Pancreas (tissue), 10 donors: ENCODE measurements at regions not wholly inside any gene's neighbourhood (a gene's known extent, or its start where the extent isn't known, plus 50 kb on each side); places are given as distances from the start of the nearest gene placed in this dataset.

Source experiments
- ATAC-seq, 4 donors: fragments of 200-7000 bp; cut with Tn5 transposase; one replicate each; pipeline versions ENCODE4 v1.8.0 to v1.9.1; 2020; ENCODE audit warnings: mild to moderate bottlenecking in 4 of 4, moderate library complexity in 4 of 4
- DNase-seq, 6 donors: peaks; one replicate each; pipeline ENCODE4 v3.0.0-alpha.2; 2020
- FAIRE-seq: peaks from 2 replicates; lab custom pipeline; 2012; peaks lifted over from hg19 to GRCh38; lab: Jason Lieb, UNC
- H3K27ac ChIP-seq, 4 donors: fragments of 200-600 bp; sonication (generic); 1 replicate in 3 of 4; 2 replicates in 1 of 4; pipeline versions ENCODE4 v1.5.0 to v1.8.0; 2020
- H3K27me3 ChIP-seq, 4 donors: fragments of 200-600 bp; one replicate each; pipeline ENCODE4 v1.8.0; 2021
- H3K36me3 ChIP-seq, 3 donors: fragments of 200-600 bp; sonication (generic) in 1 of 3; one replicate each; pipeline versions ENCODE4 v1.5.0 to v1.8.0; 2020 to 2021
- H3K4me1 ChIP-seq, 3 donors: fragments of 200-600 bp; one replicate each; pipeline ENCODE4 v1.8.0; 2021
- H3K4me3 ChIP-seq, 4 donors: fragments of 200-600 bp; sonication (generic) in 2 of 4; one replicate each; pipeline versions ENCODE4 v1.5.0 to v1.8.0; 2020 to 2021
- H3K9me3 ChIP-seq, 4 donors: fragments of 200-600 bp; one replicate each; pipeline ENCODE4 v1.8.0; 2021
- CTCF ChIP-seq, 4 donors: fragments of 200-600 bp; sonication (generic) in 3 of 4; IDR thresholded peaks; one replicate each; pipeline versions ENCODE4 v1.5.0 to v1.8.0; 2021; ENCODE audit warnings: antibody characterized with exemption in 4 of 4
- whole genome bisulfite sequencing, 2 donors: extraction: QIAGEN DNeasy Blood & Tissue Kit; methylation state at CpG; one replicate each; pipeline ENCODE4 v1.1.7; 2013; 5-methylcytosine and 5-hydroxymethylcytosine counted together
- intact Hi-C, 3 donors: fragments of 100-400 bp; cut with DNase I; formaldehyde crosslinking; loops; one replicate each; pipeline versions ENCODE4 v1.11.1 to v1.14.2; 2022
- donor health status: healthy with polysubstance abuse.
- donor health status: DM: no; HTN: no; CAD: no; lungs with moderate emphysema.
- donor health status: DM: no; HTN: no; CAD: no.
- donor health status: control.
- donor health status: control.
- donor health status: Bipolar disorder and iron deficiency.
- donor health status: DM: yes; HTN: yes; CAD: no.
- donor health status: DM: no; HTN: no; CAD: no.
- donor health status: DM: no; HTN: no; CAD: no.
- donor health status: DM: yes; HTN: yes; CAD: no.

GRCh38 chr9:90092508-90092907 is 487.7 kb downstream of the GADD45G start:
- Histone ChIP-seq H3K4me1 (peaks cover 0 to 5% (median 4%) of the 10 kb centered on the region in 3 donors), H3K27ac (no peak overlapping the region), H3K9me3 (no peaks in the 10 kb centered on the region), H3K4me3 (no peak overlapping the region), H3K27me3 (no peaks in the 10 kb centered on the region), H3K36me3 (no peaks in the 10 kb centered on the region)
- ATAC-seq (no peak), FAIRE-seq (no peak), DNase-seq (no peak)
- WGBS, 2 donors = 81 to 88% methylated on average over 4 of the region's 4 CpGs
- TF ChIP-seq CTCF (IDR thresholded peaks at IDR 0.05) = no peak
- intact Hi-C loops = loop anchor here in 2 of 3 donors (10.0 kb wide), 3 partner anchors 58 to 168 kb away; no protein-coding TSS in a partner anchor

DNA sequence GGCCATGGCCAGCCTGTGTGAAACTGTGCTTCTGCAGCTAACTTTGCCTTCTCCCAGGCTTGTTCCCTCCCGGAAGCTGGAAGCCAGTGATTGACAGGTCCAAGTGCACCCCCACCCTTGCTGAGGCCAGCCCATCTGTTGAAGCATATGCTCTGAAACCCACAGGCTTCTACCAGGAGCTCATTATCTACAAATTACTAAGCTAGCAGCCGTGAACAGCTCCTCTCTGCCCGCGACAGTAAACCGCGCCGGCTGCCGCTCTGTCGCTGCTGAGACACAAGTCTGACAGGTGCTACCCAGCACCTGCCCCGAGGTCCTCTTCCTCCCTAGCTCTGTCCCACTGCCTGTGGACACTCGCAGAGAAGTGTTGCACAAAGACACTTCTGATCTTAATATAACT is 490.9 kb downstream of the GADD45G start:
- 18 to 20% methylated on average over 11 of the region's 11 CpGs for WGBS, 2 donors
- H3K9me3 ChIP-seq = no peaks in the 10 kb centered on the region
- peak; percentile 89 to 90 (median 90) for ATAC-seq
- H3K4me1 ChIP-seq = peaks cover 0 to 5% (median 4%) of the 10 kb centered on the region in 3 donors
- H3K27me3 ChIP-seq = no peaks in the 10 kb centered on the region
- no peak for TF ChIP-seq CTCF (IDR thresholded peaks at IDR 0.05)
- no peak overlapping the region for H3K4me3 ChIP-seq
- H3K36me3 ChIP-seq = no peaks in the 10 kb centered on the region
- peak; percentile 75 to 86 (median 79) for DNase-seq
- FAIRE-seq = no peak
- intact Hi-C loops = loop anchor here in 2 of 3 donors (2.0 to 10.0 kb wide), 4 partner anchors 61 to 493 kb away; no protein-coding TSS in a partner anchor
- H3K27ac ChIP-seq = peak overlapping the region in 1 of 4 donors; percentile 40

DNA sequence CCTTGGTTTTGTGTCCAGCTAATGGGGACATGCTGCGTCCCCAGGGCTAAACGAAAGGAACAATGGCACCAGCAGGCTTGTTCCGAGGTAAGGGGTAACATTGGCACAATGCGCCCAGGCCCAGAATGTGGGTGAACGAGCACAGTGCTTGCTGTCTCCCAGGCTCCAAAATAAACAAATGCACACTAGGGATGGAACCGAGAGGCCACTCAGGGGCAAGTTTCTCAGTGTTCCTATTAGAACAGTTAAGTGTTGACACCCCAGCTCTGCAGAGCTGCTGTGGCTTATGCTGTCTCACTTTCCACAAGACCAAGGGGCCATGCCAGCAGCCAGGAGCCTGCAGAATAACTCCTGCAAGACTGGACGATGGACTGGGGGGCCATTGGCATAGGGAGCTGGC is 492.4 kb downstream of the GADD45G start:
- H3K9me3 ChIP-seq = no peaks in the 10 kb centered on the region
- no peak for TF ChIP-seq CTCF (IDR thresholded peaks at IDR 0.05)
- FAIRE-seq (no peak), DNase-seq (no peak), ATAC-seq (no peak)
- no peak overlapping the region for H3K4me3 ChIP-seq
- H3K36me3 ChIP-seq = no peaks in the 10 kb centered on the region
- intact Hi-C loops = loop anchor here in 2 of 3 donors (2.0 to 10.0 kb wide), 4 partner anchors 62 to 494 kb away; no protein-coding TSS in a partner anchor
- WGBS, 2 donors = 92% methylated on average over 7 of the region's 7 CpGs
- no peaks in the 10 kb centered on the region for H3K27me3 ChIP-seq
- peaks cover 0 to 5% (median 4%) of the 10 kb centered on the region in 3 donors for H3K4me1 ChIP-seq
- H3K27ac ChIP-seq = no peak overlapping the region

DNA sequence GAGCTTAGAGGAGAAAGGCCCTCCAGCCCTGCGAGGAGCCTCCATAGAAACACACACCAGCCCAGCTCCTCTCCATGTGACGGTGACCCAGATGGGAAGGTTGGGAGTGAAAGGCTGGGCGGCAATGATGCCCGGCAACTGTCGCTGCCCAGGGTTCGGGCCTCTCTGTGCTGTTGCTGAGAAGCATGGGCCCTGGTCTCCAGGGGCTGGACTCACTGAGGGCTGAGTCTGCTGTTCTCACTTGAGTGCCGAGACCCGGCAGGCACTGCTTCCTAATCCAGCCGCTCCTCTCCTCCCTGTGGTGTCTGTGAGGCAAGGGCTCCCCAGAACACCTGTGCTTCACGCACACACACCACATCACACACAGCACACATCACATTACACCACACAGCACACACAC is 493.6 kb downstream of the GADD45G start:
- H3K27me3 ChIP-seq = no peaks in the 10 kb centered on the region
- DNase-seq (no peak), FAIRE-seq (no peak), ATAC-seq (no peak)
- no peak for TF ChIP-seq CTCF (IDR thresholded peaks at IDR 0.05)
- WGBS, 2 donors = 81 to 88% methylated on average over 10 of the region's 10 CpGs
- H3K27ac ChIP-seq = no peak overlapping the region
- no peak overlapping the region for H3K4me3 ChIP-seq
- no peaks in the 10 kb centered on the region for H3K36me3 ChIP-seq
- peaks cover 0 to 5% (median 4%) of the 10 kb centered on the region in 3 donors for H3K4me1 ChIP-seq
- H3K9me3 ChIP-seq = no peaks in the 10 kb centered on the region
- intact Hi-C loops = loop anchor here in 2 of 3 donors (10.0 kb wide), 3 partner anchors 64 to 174 kb away; no protein-coding TSS in a partner anchor

DNA sequence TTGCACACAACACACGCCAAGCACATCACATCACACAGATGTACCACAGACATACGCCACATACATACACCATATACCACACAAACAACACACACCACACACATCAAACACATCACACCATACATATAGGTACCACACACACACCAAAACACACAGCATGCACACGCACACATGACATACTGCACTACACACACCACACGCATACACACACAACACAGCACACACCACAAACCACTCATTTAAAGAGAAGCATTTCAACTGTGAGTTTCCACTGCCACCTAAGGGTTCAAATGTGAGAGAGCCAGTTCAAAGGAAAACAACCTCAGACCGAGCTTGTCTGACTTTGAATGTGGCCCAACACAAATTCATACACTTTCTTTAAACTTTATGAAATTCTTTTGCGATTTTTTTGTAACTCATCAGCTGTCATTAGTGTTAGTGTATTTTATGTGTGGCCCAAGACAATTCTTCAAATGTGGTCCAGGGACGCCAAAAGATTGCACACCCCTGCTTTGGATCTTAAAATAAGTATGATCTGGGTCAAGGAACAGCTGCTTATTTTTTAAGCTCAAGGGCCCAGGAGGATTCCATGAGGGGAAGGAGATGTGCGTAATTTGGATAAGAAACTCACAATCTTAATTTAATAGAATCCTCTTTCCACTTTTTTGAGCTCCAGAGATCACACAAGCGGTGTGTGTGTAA is 494.6 kb downstream of the GADD45G start:
- Histone ChIP-seq H3K36me3 (no peaks in the 10 kb centered on the region), H3K27me3 (no peaks in the 10 kb centered on the region), H3K4me3 (no peak overlapping the region), H3K9me3 (no peaks in the 10 kb centered on the region), H3K27ac (no peak overlapping the region), H3K4me1 (peaks cover 0 to 5% (median 4%) of the 10 kb centered on the region in 3 donors)
- intact Hi-C loops = loop anchor here in 2 of 3 donors (10.0 kb wide), 3 partner anchors 65 to 175 kb away; no protein-coding TSS in a partner anchor
- peak in 3 of 4 donors; percentile 47 to 59 (median 50) for ATAC-seq
- TF ChIP-seq CTCF (IDR thresholded peaks at IDR 0.05) = peak in 3 of 4 donors; percentile 25 to 28 (median 25)
- no peak for DNase-seq
- FAIRE-seq = peak; percentile 80
- WGBS, 2 donors = 51 to 58% methylated on average over 9 of the region's 9 CpGs
